ENCODE measurements at regions not wholly inside any gene's neighbourhood (a gene's known extent, or its start where the extent isn't known, plus 50 kb on each side); places are given as distances from the start of the nearest gene placed in this dataset.
"Not testable (repeated sequence)": the region's sequence is repeated elsewhere in the genome, so short reads cannot be mapped to it uniquely, and the experiment has no call there.

GRCh38 chr1:5733596-5733995 is 258.6 kb downstream of the NPHP4 start:
- no peak for DNase-seq (ENCODE audit: low spot score)

- no peak for DNase-seq (ENCODE audit: low spot score)
Observed at GRCh38 chr1:5731110-5731423, 261.2 kb downstream of the NPHP4 start.

- DNase-seq (ENCODE audit: low spot score): no peak
Observed at GRCh38 chr1:5730272-5731109, 261.7 kb downstream of the NPHP4 start.

- no peak for DNase-seq (ENCODE audit: low spot score)
Observed at GRCh38 chr1:5729636-5730145, 262.5 kb downstream of the NPHP4 start.

GRCh38 chr1:5728663-5729355 is 263.4 kb downstream of the NPHP4 start:
- no peak for DNase-seq (ENCODE audit: low spot score)

GRCh38 chr1:5727871-5728643 is 264.2 kb downstream of the NPHP4 start:
- no peak for DNase-seq (ENCODE audit: low spot score)

- DNase-seq (ENCODE audit: low spot score): no peak
Observed at GRCh38 chr1:5727191-5727590, 265.0 kb downstream of the NPHP4 start.

GRCh38 chr1:5726586-5727184 is 265.5 kb downstream of the NPHP4 start:
- not testable (repeated sequence) for DNase-seq (ENCODE audit: low spot score)

GRCh38 chr1:5725855-5726585 is 266.2 kb downstream of the NPHP4 start:
- DNase-seq (ENCODE audit: low spot score): no peak

GRCh38 chr1:5725406-5725805 is 266.8 kb downstream of the NPHP4 start:
- DNase-seq (ENCODE audit: low spot score): no peak

GRCh38 chr1:5724847-5725246 is 267.4 kb downstream of the NPHP4 start:
- no peak for DNase-seq (ENCODE audit: low spot score)

GRCh38 chr1:5722635-5723164 is 269.5 kb downstream of the NPHP4 start:
- no peak for DNase-seq (ENCODE audit: low spot score)

GRCh38 chr1:5721634-5722215 is 270.5 kb downstream of the NPHP4 start:
- DNase-seq (ENCODE audit: low spot score): no peak

- no peak for DNase-seq (ENCODE audit: low spot score)
Observed at GRCh38 chr1:5720936-5721335, 271.3 kb downstream of the NPHP4 start.

GRCh38 chr1:5720484-5720883 is 271.7 kb downstream of the NPHP4 start:
- DNase-seq (ENCODE audit: low spot score): no peak

GRCh38 chr1:5720045-5720444 is 272.2 kb downstream of the NPHP4 start:
- DNase-seq (ENCODE audit: low spot score): no peak

- DNase-seq (ENCODE audit: low spot score): peak; percentile 63
Observed at GRCh38 chr1:5718831-5719632, 273.2 kb downstream of the NPHP4 start.

GRCh38 chr1:5717031-5717682 is 275.1 kb downstream of the NPHP4 start:
- no peak for DNase-seq (ENCODE audit: low spot score)

- no peak for DNase-seq (ENCODE audit: low spot score)
Observed at GRCh38 chr1:5716126-5716525, 276.1 kb downstream of the NPHP4 start.
